ENCODE measurements at regions not wholly inside any gene's neighbourhood (a gene's known extent, or its start where the extent isn't known, plus 50 kb on each side); places are given as distances from the start of the nearest gene placed in this dataset.

GRCh38 chr11:71311176-71311925 lies 59.0 kb upstream of the SHANK2 start:
- TF ChIP-seq, protein P1, sequence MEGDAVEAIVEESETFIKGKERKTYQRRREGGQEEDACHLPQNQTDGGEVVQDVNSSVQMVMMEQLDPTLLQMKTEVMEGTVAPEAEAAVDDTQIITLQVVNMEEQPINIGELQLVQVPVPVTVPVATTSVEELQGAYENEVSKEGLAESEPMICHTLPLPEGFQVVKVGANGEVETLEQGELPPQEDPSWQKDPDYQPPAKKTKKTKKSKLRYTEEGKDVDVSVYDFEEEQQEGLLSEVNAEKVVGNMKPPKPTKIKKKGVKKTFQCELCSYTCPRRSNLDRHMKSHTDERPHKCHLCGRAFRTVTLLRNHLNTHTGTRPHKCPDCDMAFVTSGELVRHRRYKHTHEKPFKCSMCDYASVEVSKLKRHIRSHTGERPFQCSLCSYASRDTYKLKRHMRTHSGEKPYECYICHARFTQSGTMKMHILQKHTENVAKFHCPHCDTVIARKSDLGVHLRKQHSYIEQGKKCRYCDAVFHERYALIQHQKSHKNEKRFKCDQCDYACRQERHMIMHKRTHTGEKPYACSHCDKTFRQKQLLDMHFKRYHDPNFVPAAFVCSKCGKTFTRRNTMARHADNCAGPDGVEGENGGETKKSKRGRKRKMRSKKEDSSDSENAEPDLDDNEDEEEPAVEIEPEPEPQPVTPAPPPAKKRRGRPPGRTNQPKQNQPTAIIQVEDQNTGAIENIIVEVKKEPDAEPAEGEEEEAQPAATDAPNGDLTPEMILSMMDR (conservative IDR thresholded peaks at IDR 0.05; ENCODE audit: low read length): no peak
- no peak overlapping the region for H3K4me3 ChIP-seq (ENCODE audit: low read length)
- DNase-seq (ENCODE audit: low read depth): no peak

DNA sequence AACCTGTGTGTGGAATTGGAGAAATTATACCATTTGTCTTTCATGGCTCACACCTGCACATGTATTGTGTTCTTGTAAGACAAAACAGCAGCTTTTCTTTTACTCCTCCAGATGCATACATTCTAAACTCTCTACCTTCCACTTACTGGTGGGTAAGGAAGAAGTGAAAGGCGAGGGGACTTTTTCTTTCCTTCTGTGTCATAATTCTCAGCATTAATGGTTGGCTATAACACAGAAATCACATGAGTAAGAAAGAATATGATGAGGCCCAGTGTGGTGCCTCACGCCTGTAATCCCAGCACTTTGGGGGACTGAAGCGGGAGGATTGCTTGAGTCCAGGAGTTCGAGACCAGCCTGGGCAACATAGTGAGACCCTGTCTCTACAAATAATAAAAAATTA lies 57.8 kb upstream of the SHANK2 start:
- no peak for DNase-seq (ENCODE audit: low read depth)
- no peak overlapping the region for H3K4me3 ChIP-seq (ENCODE audit: low read length)
- TF ChIP-seq, protein P1 (conservative IDR thresholded peaks at IDR 0.05; ENCODE audit: low read length): no peak

DNA sequence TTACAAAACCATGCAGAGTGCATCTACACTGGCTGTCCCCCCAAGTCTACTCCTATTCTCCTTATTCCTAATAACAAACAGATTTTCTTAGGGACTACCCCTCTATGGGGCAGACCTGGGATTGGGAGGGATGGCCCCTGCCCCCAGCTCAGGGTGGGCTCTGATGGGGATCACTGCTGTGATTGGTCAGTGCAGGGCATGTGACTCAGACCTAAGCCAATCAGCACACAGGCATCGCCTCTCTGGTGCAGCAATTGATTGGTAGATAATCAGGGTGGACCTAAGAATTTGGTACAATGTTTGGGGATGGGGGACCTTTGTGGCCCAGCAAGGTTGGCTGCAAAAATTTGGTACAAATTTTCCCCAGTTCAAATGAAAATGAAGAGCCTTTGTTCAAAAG lies 57.2 kb upstream of the SHANK2 start:
- TF ChIP-seq, protein P1 (conservative IDR thresholded peaks at IDR 0.05; ENCODE audit: low read length): no peak
- no peak for DNase-seq (ENCODE audit: low read depth)
- no peak overlapping the region for H3K4me3 ChIP-seq (ENCODE audit: low read length)

GRCh38 chr11:71309181-71309580 lies 56.8 kb upstream of the SHANK2 start:
- DNase-seq (ENCODE audit: low read depth): no peak
- TF ChIP-seq, protein P1 (conservative IDR thresholded peaks at IDR 0.05; ENCODE audit: low read length): no peak
- no peak overlapping the region for H3K4me3 ChIP-seq (ENCODE audit: low read length)

DNA sequence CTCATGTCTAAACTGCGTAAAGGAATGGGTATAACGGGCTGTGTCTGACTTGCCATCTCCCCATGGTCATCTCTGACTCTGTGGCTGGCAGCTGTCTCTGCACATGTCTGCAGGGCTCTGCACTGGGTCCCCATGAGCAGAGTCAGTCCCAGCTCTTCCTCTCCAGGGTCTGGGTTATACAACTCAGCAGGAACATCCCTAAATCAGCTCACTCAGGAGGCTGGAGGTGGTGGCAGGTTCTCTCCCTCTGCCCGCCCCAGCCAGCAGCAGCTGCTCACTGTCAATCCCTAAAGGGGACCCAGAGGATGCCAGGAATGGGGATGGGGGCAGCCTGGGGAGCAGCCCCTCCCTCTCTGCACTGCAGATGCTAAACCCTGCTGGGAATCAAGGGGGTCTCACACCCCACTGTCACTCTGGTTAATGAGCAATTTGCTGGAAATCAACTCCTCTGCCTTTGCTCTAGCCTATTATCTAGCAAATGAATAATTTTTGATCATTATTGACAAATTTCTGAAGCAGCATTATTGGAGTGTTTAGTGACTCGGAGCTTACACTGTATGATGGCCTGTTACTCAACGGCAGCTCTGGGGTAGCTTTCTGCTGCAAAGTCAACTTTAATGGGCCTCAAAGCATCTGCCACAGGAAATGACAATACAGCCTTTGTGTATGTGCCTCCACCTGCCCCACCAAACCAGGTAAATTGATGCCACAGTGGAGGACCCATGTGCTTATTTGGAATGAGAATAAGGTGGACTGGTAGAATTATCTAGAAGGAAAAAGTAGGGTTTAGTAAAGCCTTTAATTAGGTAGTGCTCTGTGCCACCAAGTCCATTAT lies 55.7 kb upstream of the SHANK2 start:
- TF ChIP-seq, protein P1 (conservative IDR thresholded peaks at IDR 0.05; ENCODE audit: low read length): no peak
- no peak overlapping the region for H3K4me3 ChIP-seq (ENCODE audit: low read length)
- no peak for DNase-seq (ENCODE audit: low read depth)

DNA sequence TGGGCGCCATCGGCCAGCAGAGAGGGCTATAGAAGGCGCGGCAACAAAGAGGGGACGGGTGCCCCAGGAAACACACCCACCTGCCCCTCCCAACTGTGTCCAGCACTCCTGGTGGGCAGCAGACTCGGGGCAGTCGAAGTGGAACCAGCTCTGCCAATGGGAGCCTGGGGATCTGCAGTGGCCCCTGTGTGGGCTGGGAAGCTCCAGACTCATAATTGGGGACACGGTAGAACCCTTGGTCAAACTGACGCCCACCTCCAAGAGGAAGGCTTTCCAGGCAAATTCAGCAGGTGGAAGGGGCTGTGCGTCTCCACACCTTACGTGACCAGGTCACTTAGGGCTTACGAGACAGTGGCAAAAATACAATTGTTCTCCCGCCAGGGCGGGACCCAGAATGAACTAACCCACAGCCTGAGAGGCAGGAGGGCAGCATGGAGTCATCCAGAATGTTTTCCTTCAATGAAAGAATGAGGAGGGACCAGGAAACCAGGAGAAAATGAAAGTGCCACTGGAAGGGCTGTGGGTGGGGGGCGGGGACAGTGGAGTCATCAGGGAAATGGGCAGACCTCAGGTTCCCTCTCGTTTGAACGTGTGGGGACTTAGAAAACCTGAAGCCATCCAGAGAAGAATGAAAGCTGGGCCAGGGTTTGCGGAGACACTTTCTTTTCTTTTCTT lies 53.2 kb upstream of the SHANK2 start:
- H3K4me3 ChIP-seq (ENCODE audit: low read length): no peak overlapping the region
- DNase-seq (ENCODE audit: low read depth): no peak
- TF ChIP-seq, protein P1 (conservative IDR thresholded peaks at IDR 0.05; ENCODE audit: low read length): no peak

Data from AG10803 (cell line).